Nephron (organoid): ENCODE measurements at regions not wholly inside any gene's neighbourhood (a gene's known extent, or its start where the extent isn't known, plus 50 kb on each side); places are given as distances from the start of the nearest gene placed in this dataset.
A peak's percentile ranks its signal among the peaks of the same experiment; 100 is the strongest.

ENCODE experiments used
- H3K27ac Mint-ChIP-seq, 3 experiments: 2 replicates each; pipeline ENCODE4 v1.8.0; 2020; ENCODE audit warnings: mixed read lengths in 3 of 3, mild to moderate bottlenecking in 2 of 3, moderate library complexity in 1 of 3
- H3K27me3 Mint-ChIP-seq: 2 replicates; pipeline ENCODE4 v1.8.0; 2021; ENCODE audit warnings: low read depth, mild to moderate bottlenecking, moderate library complexity, mixed read lengths
- H3K36me3 Mint-ChIP-seq: 2 replicates; pipeline ENCODE4 v1.8.0; 2020; ENCODE audit warnings: low read depth, mixed read lengths
- H3K4me1 Mint-ChIP-seq: 2 replicates; pipeline ENCODE4 v1.8.0; 2020; ENCODE audit warnings: mixed read lengths
- H3K4me3 Mint-ChIP-seq, 3 experiments: 2 replicates each; pipeline ENCODE4 v1.8.0; 2020; ENCODE audit warnings: mild to moderate bottlenecking in 3 of 3, mixed read lengths in 3 of 3, moderate library complexity in 2 of 3
- H3K9me3 Mint-ChIP-seq: 2 replicates; pipeline ENCODE4 v1.8.0; 2020; ENCODE audit warnings: mixed read lengths
- TF ChIP-seq, protein P1 (sequence below), 3 experiments: fragments of 200-600 bp; sonication (generic); IDR thresholded peaks; one replicate each; pipeline ENCODE4 v1.5.0; 2021; ENCODE audit warnings: antibody characterized with exemption in 3 of 3; ENCODE audit not compliant: unreplicated experiment in 3 of 3

DNA sequence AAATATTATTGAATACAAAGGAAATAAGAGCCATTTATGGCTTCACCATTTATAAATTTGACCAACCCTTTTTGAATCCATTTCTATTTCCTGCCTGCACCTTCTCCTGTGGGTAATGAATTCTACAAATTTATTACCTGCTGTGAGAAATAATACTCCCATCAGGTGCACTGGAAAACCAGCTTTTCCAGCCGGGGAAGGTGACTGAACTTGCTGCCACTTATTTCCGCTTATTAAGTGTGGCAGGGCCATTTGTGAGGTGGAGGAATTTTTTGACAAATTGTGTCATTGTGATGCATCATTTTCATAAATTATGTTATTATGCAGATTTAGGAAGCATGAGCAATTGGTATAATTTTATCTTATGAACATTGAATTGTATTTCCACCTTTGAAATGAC is 151.1 kb downstream of the SQOR start:
- TF ChIP-seq, protein P1, sequence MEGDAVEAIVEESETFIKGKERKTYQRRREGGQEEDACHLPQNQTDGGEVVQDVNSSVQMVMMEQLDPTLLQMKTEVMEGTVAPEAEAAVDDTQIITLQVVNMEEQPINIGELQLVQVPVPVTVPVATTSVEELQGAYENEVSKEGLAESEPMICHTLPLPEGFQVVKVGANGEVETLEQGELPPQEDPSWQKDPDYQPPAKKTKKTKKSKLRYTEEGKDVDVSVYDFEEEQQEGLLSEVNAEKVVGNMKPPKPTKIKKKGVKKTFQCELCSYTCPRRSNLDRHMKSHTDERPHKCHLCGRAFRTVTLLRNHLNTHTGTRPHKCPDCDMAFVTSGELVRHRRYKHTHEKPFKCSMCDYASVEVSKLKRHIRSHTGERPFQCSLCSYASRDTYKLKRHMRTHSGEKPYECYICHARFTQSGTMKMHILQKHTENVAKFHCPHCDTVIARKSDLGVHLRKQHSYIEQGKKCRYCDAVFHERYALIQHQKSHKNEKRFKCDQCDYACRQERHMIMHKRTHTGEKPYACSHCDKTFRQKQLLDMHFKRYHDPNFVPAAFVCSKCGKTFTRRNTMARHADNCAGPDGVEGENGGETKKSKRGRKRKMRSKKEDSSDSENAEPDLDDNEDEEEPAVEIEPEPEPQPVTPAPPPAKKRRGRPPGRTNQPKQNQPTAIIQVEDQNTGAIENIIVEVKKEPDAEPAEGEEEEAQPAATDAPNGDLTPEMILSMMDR (IDR thresholded peaks at IDR 0.05; ENCODE audit: unreplicated experiment in 3 of 3): no peak
- H3K27me3 Mint-ChIP-seq: no peaks in the 10 kb centered on the region
- no peak overlapping the region for H3K27ac Mint-ChIP-seq
- peaks cover 25% of the 10 kb centered on the region for H3K4me1 Mint-ChIP-seq
- H3K4me3 Mint-ChIP-seq: no peak overlapping the region
- no peaks in the 10 kb centered on the region for H3K36me3 Mint-ChIP-seq
- no peaks in the 10 kb centered on the region for H3K9me3 Mint-ChIP-seq

- TF ChIP-seq, protein P1 (IDR thresholded peaks at IDR 0.05; ENCODE audit: unreplicated experiment in 3 of 3): peak; percentile 27 to 59 (median 44)
- Mint-ChIP-seq H3K9me3 (no peaks in the 10 kb centered on the region), H3K27me3 (peaks cover 3% of the 10 kb centered on the region), H3K4me1 (peaks cover 47% of the 10 kb centered on the region), H3K36me3 (no peaks in the 10 kb centered on the region), H3K27ac (no peak overlapping the region), H3K4me3 (no peak overlapping the region)
These were observed 155.6 kb downstream of the SQOR start for GRCh38 chr15:45790325-45790943.

GRCh38 chr15:45794304-45794703 is 159.5 kb downstream of the SQOR start:
- no peak overlapping the region for H3K4me3 Mint-ChIP-seq
- H3K27me3 Mint-ChIP-seq: peaks cover 3% of the 10 kb centered on the region
- H3K4me1 Mint-ChIP-seq: peaks cover 47% of the 10 kb centered on the region
- TF ChIP-seq, protein P1 (IDR thresholded peaks at IDR 0.05; ENCODE audit: unreplicated experiment in 3 of 3): no peak
- H3K9me3 Mint-ChIP-seq: no peaks in the 10 kb centered on the region
- no peaks in the 10 kb centered on the region for H3K36me3 Mint-ChIP-seq
- peak overlapping the region; percentile 53 to 68 (median 63) for H3K27ac Mint-ChIP-seq

- Mint-ChIP-seq H3K27ac (peak overlapping the region; percentile 53 to 68 (median 63)), H3K4me3 (no peak overlapping the region), H3K9me3 (no peaks in the 10 kb centered on the region), H3K36me3 (no peaks in the 10 kb centered on the region), H3K27me3 (peaks cover 3% of the 10 kb centered on the region), H3K4me1 (peaks cover 45% of the 10 kb centered on the region)
- TF ChIP-seq, protein P1 (IDR thresholded peaks at IDR 0.05; ENCODE audit: unreplicated experiment in 3 of 3): no peak
These were observed 160.0 kb downstream of the SQOR start for GRCh38 chr15:45794712-45795439.

GRCh38 chr15:45795440-45796069 is 160.7 kb downstream of the SQOR start:
- H3K4me3 Mint-ChIP-seq: no peak overlapping the region
- H3K36me3 Mint-ChIP-seq: no peaks in the 10 kb centered on the region
- TF ChIP-seq, protein P1 (IDR thresholded peaks at IDR 0.05; ENCODE audit: unreplicated experiment in 3 of 3): peak; percentile 53 to 63 (median 58)
- H3K27me3 Mint-ChIP-seq: peaks cover 3% of the 10 kb centered on the region
- H3K4me1 Mint-ChIP-seq: peaks cover 45% of the 10 kb centered on the region
- H3K27ac Mint-ChIP-seq: peak overlapping the region; percentile 53 to 68 (median 63)
- H3K9me3 Mint-ChIP-seq: no peaks in the 10 kb centered on the region
